Lower leg skin (tissue), 3 donors: ENCODE measurements at regions not wholly inside any gene's neighbourhood (a gene's known extent, or its start where the extent isn't known, plus 50 kb on each side); places are given as distances from the start of the nearest gene placed in this dataset.

Experiments
- POLR2A ChIP-seq, 2 donors: fragments of 450-650 bp; IDR thresholded peaks; one replicate each; pipeline ENCODE4 v1.6.1; 2016 to 2017; ENCODE audit warnings: antibody characterized with exemption in 2 of 2, mild to moderate bottlenecking in 1 of 2, moderate library complexity in 1 of 2
- TF ChIP-seq, protein P1 (sequence below), 3 donors: fragments of 450-650 bp; IDR thresholded peaks; one replicate each; pipeline ENCODE4 v1.5.1; 2016; ENCODE audit warnings: antibody characterized with exemption in 3 of 3, mild to moderate bottlenecking in 3 of 3, moderate library complexity in 2 of 3

DNA sequence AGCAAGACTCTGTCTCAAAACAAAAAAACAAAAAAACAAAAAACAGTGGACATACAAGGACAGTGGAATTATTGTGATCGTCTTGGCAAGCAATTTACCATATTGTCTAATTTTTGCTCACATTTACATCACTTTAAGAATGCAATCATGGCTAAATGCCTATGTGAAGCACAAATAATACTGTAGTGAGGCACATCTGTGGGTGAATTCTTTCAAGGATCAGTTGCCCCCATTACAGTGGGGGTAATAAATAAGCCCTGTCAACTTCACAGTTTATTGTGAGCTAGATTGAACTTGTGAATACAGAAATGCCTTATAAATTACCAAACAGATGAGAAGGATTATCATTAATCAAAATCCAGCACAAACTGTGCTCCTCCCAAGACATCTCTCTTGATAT lies 150.2 kb upstream of the PAPPA start:
- TF ChIP-seq, protein P1, sequence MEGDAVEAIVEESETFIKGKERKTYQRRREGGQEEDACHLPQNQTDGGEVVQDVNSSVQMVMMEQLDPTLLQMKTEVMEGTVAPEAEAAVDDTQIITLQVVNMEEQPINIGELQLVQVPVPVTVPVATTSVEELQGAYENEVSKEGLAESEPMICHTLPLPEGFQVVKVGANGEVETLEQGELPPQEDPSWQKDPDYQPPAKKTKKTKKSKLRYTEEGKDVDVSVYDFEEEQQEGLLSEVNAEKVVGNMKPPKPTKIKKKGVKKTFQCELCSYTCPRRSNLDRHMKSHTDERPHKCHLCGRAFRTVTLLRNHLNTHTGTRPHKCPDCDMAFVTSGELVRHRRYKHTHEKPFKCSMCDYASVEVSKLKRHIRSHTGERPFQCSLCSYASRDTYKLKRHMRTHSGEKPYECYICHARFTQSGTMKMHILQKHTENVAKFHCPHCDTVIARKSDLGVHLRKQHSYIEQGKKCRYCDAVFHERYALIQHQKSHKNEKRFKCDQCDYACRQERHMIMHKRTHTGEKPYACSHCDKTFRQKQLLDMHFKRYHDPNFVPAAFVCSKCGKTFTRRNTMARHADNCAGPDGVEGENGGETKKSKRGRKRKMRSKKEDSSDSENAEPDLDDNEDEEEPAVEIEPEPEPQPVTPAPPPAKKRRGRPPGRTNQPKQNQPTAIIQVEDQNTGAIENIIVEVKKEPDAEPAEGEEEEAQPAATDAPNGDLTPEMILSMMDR (IDR thresholded peaks at IDR 0.05): no peak
- no peak for TF ChIP-seq POLR2A (IDR thresholded peaks at IDR 0.05)
